ENCODE measurements at regions not wholly inside any gene's neighbourhood (a gene's known extent, or its start where the extent isn't known, plus 50 kb on each side); places are given as distances from the start of the nearest gene placed in this dataset.

- peak overlapping the region in 1 of 3 donors; percentile 25 for H3K9ac ChIP-seq (ENCODE audit: low read depth in 1 of 3, low read length in 3 of 3)
- no peak overlapping the region for H3K27ac ChIP-seq (ENCODE audit: low read depth, low read length)
- H3K4me3 ChIP-seq (ENCODE audit: low read length in 3 of 3) = no peak overlapping the region
- peaks cover 21 to 43% (median 34%) of the 10 kb centered on the region in 3 donors for H3K4me1 ChIP-seq (ENCODE audit: control insufficient read depth in 3 of 3, insufficient read depth in 3 of 3, low read length in 3 of 3)
- no peaks in the 10 kb centered on the region for H3K36me3 ChIP-seq (ENCODE audit: control insufficient read depth in 3 of 3, insufficient read depth in 3 of 3, low read length in 3 of 3)
- H3K9me3 ChIP-seq (ENCODE audit: control insufficient read depth in 3 of 3, low read length in 3 of 3) = no peaks in the 10 kb centered on the region
- H3K27me3 ChIP-seq (ENCODE audit: control insufficient read depth in 3 of 3, insufficient read depth in 3 of 3, low read length in 3 of 3) = no peaks in the 10 kb centered on the region
Observed at GRCh38 chr2:240296476-240297255, 138.8 kb upstream of the GPC1 start.

DNA sequence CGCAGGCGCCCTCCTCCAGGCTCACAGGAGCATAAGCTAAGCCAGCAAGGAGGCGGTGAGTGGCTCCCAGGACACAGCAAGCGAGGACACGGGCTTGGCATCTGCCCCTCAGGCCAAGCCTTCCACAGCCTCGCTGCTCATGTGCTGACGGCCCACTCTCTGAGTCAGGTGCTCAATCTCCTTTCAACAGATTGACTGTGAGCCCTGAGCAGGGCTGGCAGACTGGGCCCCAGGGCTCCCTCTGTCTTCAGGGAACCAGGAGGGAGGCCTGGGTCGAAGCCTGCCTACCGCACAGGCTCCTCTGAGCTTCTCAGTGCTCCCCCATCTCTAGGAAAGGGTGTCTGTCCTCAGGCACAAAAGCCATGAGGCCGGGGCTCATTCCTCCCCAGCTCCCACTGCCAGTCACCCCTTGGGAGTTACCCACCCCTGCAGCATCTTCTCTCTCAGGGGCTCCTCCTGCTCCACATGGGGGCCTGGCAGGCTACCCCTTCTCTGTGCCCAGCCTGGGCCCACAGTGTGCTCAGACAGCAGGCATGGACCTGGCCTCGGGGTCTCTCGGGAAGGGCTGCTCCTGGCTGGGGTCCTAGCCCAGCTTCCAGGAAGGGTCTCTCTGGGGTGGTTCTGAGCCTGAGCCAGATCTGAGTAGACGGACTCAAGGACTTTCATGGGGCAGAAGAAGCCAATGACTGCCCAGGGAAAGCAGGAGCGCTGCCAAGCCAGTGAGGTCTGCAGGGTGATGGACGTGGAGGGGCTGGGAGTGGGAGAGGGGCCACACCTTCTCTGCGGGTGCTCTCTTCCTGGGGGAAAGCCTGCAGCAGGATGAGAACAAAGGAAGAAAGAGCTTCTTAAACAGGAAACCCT is 138.0 kb upstream of the GPC1 start:
- no peaks in the 10 kb centered on the region for H3K9me3 ChIP-seq (ENCODE audit: control insufficient read depth in 3 of 3, low read length in 3 of 3)
- peak overlapping the region in 1 of 3 donors; percentile 25 for H3K9ac ChIP-seq (ENCODE audit: low read depth in 1 of 3, low read length in 3 of 3)
- no peak overlapping the region for H3K27ac ChIP-seq (ENCODE audit: low read depth, low read length)
- H3K36me3 ChIP-seq (ENCODE audit: control insufficient read depth in 3 of 3, insufficient read depth in 3 of 3, low read length in 3 of 3) = no peaks in the 10 kb centered on the region
- H3K27me3 ChIP-seq (ENCODE audit: control insufficient read depth in 3 of 3, insufficient read depth in 3 of 3, low read length in 3 of 3) = no peaks in the 10 kb centered on the region
- H3K4me1 ChIP-seq (ENCODE audit: control insufficient read depth in 3 of 3, insufficient read depth in 3 of 3, low read length in 3 of 3) = peaks cover 21 to 43% (median 30%) of the 10 kb centered on the region in 3 donors
- H3K4me3 ChIP-seq (ENCODE audit: low read length in 3 of 3) = no peak overlapping the region

GRCh38 chr2:240298117-240298790 is 137.2 kb upstream of the GPC1 start:
- no peaks in the 10 kb centered on the region for H3K36me3 ChIP-seq (ENCODE audit: control insufficient read depth in 3 of 3, insufficient read depth in 3 of 3, low read length in 3 of 3)
- no peaks in the 10 kb centered on the region for H3K27me3 ChIP-seq (ENCODE audit: control insufficient read depth in 3 of 3, insufficient read depth in 3 of 3, low read length in 3 of 3)
- no peaks in the 10 kb centered on the region for H3K9me3 ChIP-seq (ENCODE audit: control insufficient read depth in 3 of 3, low read length in 3 of 3)
- no peak overlapping the region for H3K9ac ChIP-seq (ENCODE audit: low read depth in 1 of 3, low read length in 3 of 3)
- H3K4me1 ChIP-seq (ENCODE audit: control insufficient read depth in 3 of 3, insufficient read depth in 3 of 3, low read length in 3 of 3) = peaks cover 13 to 35% (median 22%) of the 10 kb centered on the region in 3 donors
- no peak overlapping the region for H3K4me3 ChIP-seq (ENCODE audit: low read length in 3 of 3)
- H3K27ac ChIP-seq (ENCODE audit: low read depth, low read length) = no peak overlapping the region

GRCh38 chr2:240298803-240299709 is 136.4 kb upstream of the GPC1 start:
- Histone ChIP-seq H3K9me3 (ENCODE audit: control insufficient read depth in 3 of 3, low read length in 3 of 3) (no peaks in the 10 kb centered on the region), H3K27me3 (ENCODE audit: control insufficient read depth in 3 of 3, insufficient read depth in 3 of 3, low read length in 3 of 3) (no peaks in the 10 kb centered on the region), H3K27ac (ENCODE audit: low read depth, low read length) (no peak overlapping the region), H3K4me1 (ENCODE audit: control insufficient read depth in 3 of 3, insufficient read depth in 3 of 3, low read length in 3 of 3) (peaks cover 5 to 27% (median 14%) of the 10 kb centered on the region in 3 donors), H3K9ac (ENCODE audit: low read depth in 1 of 3, low read length in 3 of 3) (peak overlapping the region in 1 of 3 donors; percentile 3), H3K36me3 (ENCODE audit: control insufficient read depth in 3 of 3, insufficient read depth in 3 of 3, low read length in 3 of 3) (no peaks in the 10 kb centered on the region), H3K4me3 (ENCODE audit: low read length in 3 of 3) (no peak overlapping the region)

- H3K27me3 ChIP-seq (ENCODE audit: control insufficient read depth in 3 of 3, insufficient read depth in 3 of 3, low read length in 3 of 3) = no peaks in the 10 kb centered on the region
- H3K4me3 ChIP-seq (ENCODE audit: low read length in 3 of 3) = no peak overlapping the region
- no peaks in the 10 kb centered on the region for H3K9me3 ChIP-seq (ENCODE audit: control insufficient read depth in 3 of 3, low read length in 3 of 3)
- H3K9ac ChIP-seq (ENCODE audit: low read depth in 1 of 3, low read length in 3 of 3) = no peak overlapping the region
- no peak overlapping the region for H3K27ac ChIP-seq (ENCODE audit: low read depth, low read length)
- peaks cover 2 to 21% (median 10%) of the 10 kb centered on the region in 3 donors for H3K4me1 ChIP-seq (ENCODE audit: control insufficient read depth in 3 of 3, insufficient read depth in 3 of 3, low read length in 3 of 3)
- H3K36me3 ChIP-seq (ENCODE audit: control insufficient read depth in 3 of 3, insufficient read depth in 3 of 3, low read length in 3 of 3) = no peaks in the 10 kb centered on the region
Observed at GRCh38 chr2:240299710-240300068, 135.8 kb upstream of the GPC1 start.

DNA sequence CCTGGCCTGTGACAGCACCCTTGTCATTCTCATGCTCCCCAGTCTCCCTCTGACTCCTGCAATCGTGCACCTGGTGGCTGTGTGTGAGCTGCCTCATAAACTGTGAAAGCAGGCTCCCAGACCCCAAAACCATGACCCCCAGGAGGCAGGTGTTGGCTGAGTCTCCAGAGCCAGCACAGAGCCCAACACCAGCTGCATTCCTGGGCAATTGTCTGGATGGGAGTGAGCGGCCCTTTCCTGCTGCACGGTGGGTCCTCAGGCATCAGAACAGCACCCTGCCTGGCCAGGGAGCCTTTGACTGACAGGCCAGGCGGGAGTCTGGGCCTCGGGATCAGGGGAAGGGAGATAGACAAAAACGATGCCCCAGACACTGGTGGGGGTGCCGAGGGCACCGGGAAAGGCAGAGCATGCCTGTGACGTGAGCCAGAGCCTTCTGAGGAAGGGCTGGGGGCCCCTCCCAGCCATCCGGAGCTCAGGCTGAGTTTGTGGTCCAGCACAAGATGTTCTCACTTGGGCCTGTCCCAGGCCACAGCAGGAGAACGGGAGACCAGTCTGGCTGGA is 135.1 kb upstream of the GPC1 start:
- Histone ChIP-seq H3K27ac (ENCODE audit: low read depth, low read length) (no peak overlapping the region), H3K9ac (ENCODE audit: low read depth in 1 of 3, low read length in 3 of 3) (no peak overlapping the region), H3K27me3 (ENCODE audit: control insufficient read depth in 3 of 3, insufficient read depth in 3 of 3, low read length in 3 of 3) (no peaks in the 10 kb centered on the region)

GRCh38 chr2:240300840-240301239 is 134.6 kb upstream of the GPC1 start:
- Histone ChIP-seq H3K9ac (ENCODE audit: low read depth in 1 of 3, low read length in 3 of 3) (no peak overlapping the region), H3K27me3 (ENCODE audit: control insufficient read depth in 3 of 3, insufficient read depth in 3 of 3, low read length in 3 of 3) (no peaks in the 10 kb centered on the region), H3K27ac (ENCODE audit: low read depth, low read length) (no peak overlapping the region), H3K36me3 (ENCODE audit: control insufficient read depth in 3 of 3, insufficient read depth in 3 of 3, low read length in 3 of 3) (no peaks in the 10 kb centered on the region), H3K4me1 (ENCODE audit: control insufficient read depth in 3 of 3, insufficient read depth in 3 of 3, low read length in 3 of 3) (peaks cover 0 to 9% (median 8%) of the 10 kb centered on the region in 3 donors), H3K4me3 (ENCODE audit: low read length in 3 of 3) (no peak overlapping the region), H3K9me3 (ENCODE audit: control insufficient read depth in 3 of 3, low read length in 3 of 3) (no peaks in the 10 kb centered on the region)

More for the DNA sequence above, 135.1 kb upstream of the GPC1 start:
- H3K36me3 ChIP-seq (ENCODE audit: control insufficient read depth in 3 of 3, insufficient read depth in 3 of 3, low read length in 3 of 3) = no peaks in the 10 kb centered on the region
- no peak overlapping the region for H3K4me3 ChIP-seq (ENCODE audit: low read length in 3 of 3)
- no peaks in the 10 kb centered on the region for H3K9me3 ChIP-seq (ENCODE audit: control insufficient read depth in 3 of 3, low read length in 3 of 3)
- H3K4me1 ChIP-seq (ENCODE audit: control insufficient read depth in 3 of 3, insufficient read depth in 3 of 3, low read length in 3 of 3) = peaks cover under 1 to 14% (median 8%) of the 10 kb centered on the region in 3 donors

DNA sequence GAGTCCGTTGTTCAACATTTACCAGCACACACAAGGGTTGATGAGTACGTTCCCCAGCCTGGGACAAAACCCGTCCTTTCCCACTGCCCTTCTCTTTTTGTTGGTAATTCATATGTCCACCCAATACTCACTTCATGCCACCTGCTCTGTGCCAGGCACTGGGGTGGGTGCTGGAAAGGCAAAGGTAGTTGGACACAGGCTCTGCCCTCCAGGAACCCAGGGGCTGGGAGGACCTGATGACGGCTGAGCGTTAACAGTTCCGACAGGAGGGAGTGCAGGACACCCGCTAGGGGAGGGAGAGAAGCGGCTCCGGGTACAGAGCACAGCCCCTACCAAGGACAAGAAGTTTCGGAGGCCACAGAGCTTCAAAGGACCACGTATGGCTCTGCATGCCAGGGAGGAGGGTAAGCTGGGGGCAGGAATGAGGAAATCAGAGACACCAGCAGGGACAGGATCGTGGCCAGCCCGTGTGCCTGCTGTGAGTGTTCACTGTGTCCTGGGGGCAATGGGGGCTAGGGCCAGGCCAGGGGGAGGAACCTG is 134.1 kb upstream of the GPC1 start:
- no peaks in the 10 kb centered on the region for H3K27me3 ChIP-seq (ENCODE audit: control insufficient read depth in 3 of 3, insufficient read depth in 3 of 3, low read length in 3 of 3)
- peaks cover 0 to 8% (median 6%) of the 10 kb centered on the region in 3 donors for H3K4me1 ChIP-seq (ENCODE audit: control insufficient read depth in 3 of 3, insufficient read depth in 3 of 3, low read length in 3 of 3)
- H3K36me3 ChIP-seq (ENCODE audit: control insufficient read depth in 3 of 3, insufficient read depth in 3 of 3, low read length in 3 of 3) = no peaks in the 10 kb centered on the region
- no peak overlapping the region for H3K27ac ChIP-seq (ENCODE audit: low read depth, low read length)
- no peaks in the 10 kb centered on the region for H3K9me3 ChIP-seq (ENCODE audit: control insufficient read depth in 3 of 3, low read length in 3 of 3)
- H3K4me3 ChIP-seq (ENCODE audit: low read length in 3 of 3) = no peak overlapping the region
- no peak overlapping the region for H3K9ac ChIP-seq (ENCODE audit: low read depth in 1 of 3, low read length in 3 of 3)

GRCh38 chr2:240302041-240302440 is 133.4 kb upstream of the GPC1 start:
- no peaks in the 10 kb centered on the region for H3K36me3 ChIP-seq (ENCODE audit: control insufficient read depth in 3 of 3, insufficient read depth in 3 of 3, low read length in 3 of 3)
- H3K4me3 ChIP-seq (ENCODE audit: low read length in 3 of 3) = no peak overlapping the region
- no peaks in the 10 kb centered on the region for H3K27me3 ChIP-seq (ENCODE audit: control insufficient read depth in 3 of 3, insufficient read depth in 3 of 3, low read length in 3 of 3)
- peaks cover 0 to 6% (median 2%) of the 10 kb centered on the region in 3 donors for H3K4me1 ChIP-seq (ENCODE audit: control insufficient read depth in 3 of 3, insufficient read depth in 3 of 3, low read length in 3 of 3)
- H3K9ac ChIP-seq (ENCODE audit: low read depth in 1 of 3, low read length in 3 of 3) = no peak overlapping the region
- no peak overlapping the region for H3K27ac ChIP-seq (ENCODE audit: low read depth, low read length)
- H3K9me3 ChIP-seq (ENCODE audit: control insufficient read depth in 3 of 3, low read length in 3 of 3) = no peaks in the 10 kb centered on the region
